Ishikawa (cell line): ENCODE measurements at regions not wholly inside any gene's neighbourhood (a gene's known extent, or its start where the extent isn't known, plus 50 kb on each side); places are given as distances from the start of the nearest gene placed in this dataset.

Experiments used
- CEBPB ChIP-seq: IDR thresholded peaks from 2 replicates; pipeline ENCODE4 v1.6.1; 2012
- CREB1 ChIP-seq: IDR thresholded peaks from 2 replicates; pipeline ENCODE4 v1.6.1; 2012; ENCODE audit warnings: low read depth
- EP300 ChIP-seq: IDR thresholded peaks from 2 replicates; pipeline ENCODE4 v1.6.1; 2012; ENCODE audit warnings: borderline replicate concordance
- TAF1 ChIP-seq: IDR thresholded peaks from 2 replicates; pipeline ENCODE4 v1.6.1; 2012; ENCODE audit warnings: low read depth, mild to moderate bottlenecking
- TEAD4 ChIP-seq: IDR thresholded peaks from 2 replicates; pipeline ENCODE4 v1.6.1; 2012
- YY1 ChIP-seq: IDR thresholded peaks from 2 replicates; pipeline ENCODE4 v1.6.1; 2012; ENCODE audit warnings: low read depth
- TF ChIP-seq, protein P1 (sequence below): IDR thresholded peaks from 2 replicates; pipeline ENCODE4 v1.6.1; 2012
- TF ChIP-seq, protein P2 (sequence below): IDR thresholded peaks from 2 replicates; pipeline ENCODE4 v1.6.1; 2012; ENCODE audit warnings: low read depth, mild to moderate bottlenecking

DNA sequence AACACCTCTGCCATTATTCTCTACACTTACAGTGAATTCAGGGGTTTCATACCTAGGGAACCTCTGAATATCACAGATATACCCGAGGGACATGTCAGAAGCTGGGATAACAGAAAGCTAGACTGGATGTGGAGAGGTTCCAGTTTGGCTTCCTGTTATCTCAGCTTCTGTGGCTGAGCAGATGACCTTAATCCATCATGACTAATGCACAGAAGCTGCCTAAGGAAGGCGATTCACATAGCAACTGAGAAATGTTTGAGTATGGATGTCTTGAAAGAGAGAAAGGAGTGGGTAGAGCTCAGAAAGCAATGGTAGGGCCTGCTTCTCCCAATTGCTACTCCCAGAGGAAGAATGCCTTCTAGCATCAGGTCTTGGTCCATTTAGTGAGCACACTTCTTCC, 187.6 kb downstream of the RMST start:
- no peak for TF ChIP-seq EP300
- TF ChIP-seq YY1: no peak
- TF ChIP-seq TAF1: no peak
- TF ChIP-seq, protein P1, sequence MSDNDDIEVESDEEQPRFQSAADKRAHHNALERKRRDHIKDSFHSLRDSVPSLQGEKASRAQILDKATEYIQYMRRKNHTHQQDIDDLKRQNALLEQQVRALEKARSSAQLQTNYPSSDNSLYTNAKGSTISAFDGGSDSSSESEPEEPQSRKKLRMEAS: no peak
- no peak for TF ChIP-seq CREB1
- no peak for TF ChIP-seq TEAD4
- TF ChIP-seq, protein P2, sequence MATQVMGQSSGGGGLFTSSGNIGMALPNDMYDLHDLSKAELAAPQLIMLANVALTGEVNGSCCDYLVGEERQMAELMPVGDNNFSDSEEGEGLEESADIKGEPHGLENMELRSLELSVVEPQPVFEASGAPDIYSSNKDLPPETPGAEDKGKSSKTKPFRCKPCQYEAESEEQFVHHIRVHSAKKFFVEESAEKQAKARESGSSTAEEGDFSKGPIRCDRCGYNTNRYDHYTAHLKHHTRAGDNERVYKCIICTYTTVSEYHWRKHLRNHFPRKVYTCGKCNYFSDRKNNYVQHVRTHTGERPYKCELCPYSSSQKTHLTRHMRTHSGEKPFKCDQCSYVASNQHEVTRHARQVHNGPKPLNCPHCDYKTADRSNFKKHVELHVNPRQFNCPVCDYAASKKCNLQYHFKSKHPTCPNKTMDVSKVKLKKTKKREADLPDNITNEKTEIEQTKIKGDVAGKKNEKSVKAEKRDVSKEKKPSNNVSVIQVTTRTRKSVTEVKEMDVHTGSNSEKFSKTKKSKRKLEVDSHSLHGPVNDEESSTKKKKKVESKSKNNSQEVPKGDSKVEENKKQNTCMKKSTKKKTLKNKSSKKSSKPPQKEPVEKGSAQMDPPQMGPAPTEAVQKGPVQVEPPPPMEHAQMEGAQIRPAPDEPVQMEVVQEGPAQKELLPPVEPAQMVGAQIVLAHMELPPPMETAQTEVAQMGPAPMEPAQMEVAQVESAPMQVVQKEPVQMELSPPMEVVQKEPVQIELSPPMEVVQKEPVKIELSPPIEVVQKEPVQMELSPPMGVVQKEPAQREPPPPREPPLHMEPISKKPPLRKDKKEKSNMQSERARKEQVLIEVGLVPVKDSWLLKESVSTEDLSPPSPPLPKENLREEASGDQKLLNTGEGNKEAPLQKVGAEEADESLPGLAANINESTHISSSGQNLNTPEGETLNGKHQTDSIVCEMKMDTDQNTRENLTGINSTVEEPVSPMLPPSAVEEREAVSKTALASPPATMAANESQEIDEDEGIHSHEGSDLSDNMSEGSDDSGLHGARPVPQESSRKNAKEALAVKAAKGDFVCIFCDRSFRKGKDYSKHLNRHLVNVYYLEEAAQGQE: no peak
- no peak for TF ChIP-seq CEBPB
